AG04450 (cell line): ENCODE measurements at regions not wholly inside any gene's neighbourhood (a gene's known extent, or its start where the extent isn't known, plus 50 kb on each side); places are given as distances from the start of the nearest gene placed in this dataset.
"Not testable (repeated sequence)": the region's sequence is repeated elsewhere in the genome, so short reads cannot be mapped to it uniquely, and the experiment has no call there.

Experiments
- CTCF ChIA-PET: fragments of 300-600, 350-600 bp; formaldehyde crosslinking; extraction: SDS; loops from one replicate; lab custom pipeline; 2022; ENCODE audit warnings: antibody characterized with exemption, inconsistent platforms; lab: Charles Lee
- POLR2A ChIA-PET: fragments of 350-600 bp; formaldehyde crosslinking; extraction: SDS; loops from one replicate; lab custom pipeline; 2021; ENCODE audit warnings: antibody characterized with exemption, inconsistent platforms; lab: Yijun Ruan, JAX
- DNase-seq: peaks from one replicate; pipeline ENCODE4 v3.0.0-alpha.2; 2011; ENCODE audit warnings: low read depth, low spot score
- H3K27ac ChIP-seq: one replicate; pipeline ENCODE4 v1.5.1; 2012; ENCODE audit warnings: low read depth, low read length, control low read depth
- H3K27me3 ChIP-seq: one replicate; pipeline ENCODE4 v1.6.0; 2012; ENCODE audit warnings: low read length; ENCODE audit not compliant: control insufficient read depth, insufficient read depth
- H3K4me3 ChIP-seq: 2 replicates; pipeline ENCODE4 v1.5.1; 2011; ENCODE audit warnings: mild to moderate bottlenecking, low read depth, low read length, control low read depth
- H3K9me3 ChIP-seq: 2 replicates; pipeline ENCODE4 v1.5.1; 2012; ENCODE audit warnings: low read length; ENCODE audit not compliant: control insufficient read depth, insufficient read depth
- TF ChIP-seq, protein P1 (sequence below): IDR thresholded peaks from 2 replicates; pipeline ENCODE4 v1.5.1; 2011; ENCODE audit warnings: low read depth, low read length, control low read depth, inconsistent platforms

DNA sequence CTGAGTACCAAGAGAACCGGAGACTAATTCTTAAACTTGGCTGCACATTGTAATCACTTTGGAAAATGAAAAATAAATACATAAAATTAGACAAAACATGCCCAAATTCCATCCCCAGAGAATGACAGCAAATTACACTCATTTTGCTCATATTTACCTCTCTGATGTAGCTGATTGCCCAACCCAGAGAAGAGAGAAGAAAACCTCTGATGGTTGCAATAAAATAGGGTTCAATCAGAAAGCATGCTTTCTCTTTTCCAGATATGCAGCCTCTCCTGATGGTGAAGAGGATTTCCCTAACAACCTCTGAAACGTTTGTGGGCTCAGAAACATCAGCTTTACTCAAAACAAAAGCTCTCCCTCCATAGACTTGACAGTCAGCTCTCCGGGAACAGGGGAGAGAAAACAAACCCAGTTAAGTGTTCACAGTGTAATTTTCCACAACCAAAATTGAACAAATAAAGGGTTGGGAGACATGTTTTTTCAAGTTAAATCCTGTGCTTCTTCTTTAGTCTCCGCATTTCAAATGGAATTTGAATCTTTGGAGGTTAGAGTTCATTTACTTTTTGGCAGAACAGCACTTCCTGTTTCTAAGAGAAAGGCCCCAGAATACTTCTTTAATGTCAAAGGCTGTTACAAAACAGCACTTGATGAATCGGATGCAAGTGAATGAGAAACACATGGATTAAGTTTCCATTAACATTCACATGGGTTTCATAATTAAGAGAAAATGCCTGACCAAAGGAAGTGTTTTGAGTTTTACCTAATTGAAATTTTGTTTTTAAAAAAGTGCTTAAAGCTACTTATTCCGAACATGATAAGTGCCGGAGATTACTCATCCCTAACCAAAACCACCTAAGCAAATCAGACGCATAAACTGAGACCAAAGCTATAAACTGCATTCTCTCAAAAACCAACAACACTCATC is 570.1 kb upstream of the SYT4 start:
- CTCF ChIA-PET: no interaction called here
- no peaks in the 10 kb centered on the region for H3K27me3 ChIP-seq
- no peaks in the 10 kb centered on the region for H3K9me3 ChIP-seq
- peak overlapping the region; percentile 65 for H3K27ac ChIP-seq
- DNase-seq: peak; percentile 6
- no peak overlapping the region for H3K4me3 ChIP-seq
- POLR2A ChIA-PET: interaction anchor here (0.6 kb wide), 1 partner anchor 57 kb away, joined by 3 read pairs; no protein-coding TSS in a partner anchor
- TF ChIP-seq, protein P1, sequence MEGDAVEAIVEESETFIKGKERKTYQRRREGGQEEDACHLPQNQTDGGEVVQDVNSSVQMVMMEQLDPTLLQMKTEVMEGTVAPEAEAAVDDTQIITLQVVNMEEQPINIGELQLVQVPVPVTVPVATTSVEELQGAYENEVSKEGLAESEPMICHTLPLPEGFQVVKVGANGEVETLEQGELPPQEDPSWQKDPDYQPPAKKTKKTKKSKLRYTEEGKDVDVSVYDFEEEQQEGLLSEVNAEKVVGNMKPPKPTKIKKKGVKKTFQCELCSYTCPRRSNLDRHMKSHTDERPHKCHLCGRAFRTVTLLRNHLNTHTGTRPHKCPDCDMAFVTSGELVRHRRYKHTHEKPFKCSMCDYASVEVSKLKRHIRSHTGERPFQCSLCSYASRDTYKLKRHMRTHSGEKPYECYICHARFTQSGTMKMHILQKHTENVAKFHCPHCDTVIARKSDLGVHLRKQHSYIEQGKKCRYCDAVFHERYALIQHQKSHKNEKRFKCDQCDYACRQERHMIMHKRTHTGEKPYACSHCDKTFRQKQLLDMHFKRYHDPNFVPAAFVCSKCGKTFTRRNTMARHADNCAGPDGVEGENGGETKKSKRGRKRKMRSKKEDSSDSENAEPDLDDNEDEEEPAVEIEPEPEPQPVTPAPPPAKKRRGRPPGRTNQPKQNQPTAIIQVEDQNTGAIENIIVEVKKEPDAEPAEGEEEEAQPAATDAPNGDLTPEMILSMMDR: no peak

DNA sequence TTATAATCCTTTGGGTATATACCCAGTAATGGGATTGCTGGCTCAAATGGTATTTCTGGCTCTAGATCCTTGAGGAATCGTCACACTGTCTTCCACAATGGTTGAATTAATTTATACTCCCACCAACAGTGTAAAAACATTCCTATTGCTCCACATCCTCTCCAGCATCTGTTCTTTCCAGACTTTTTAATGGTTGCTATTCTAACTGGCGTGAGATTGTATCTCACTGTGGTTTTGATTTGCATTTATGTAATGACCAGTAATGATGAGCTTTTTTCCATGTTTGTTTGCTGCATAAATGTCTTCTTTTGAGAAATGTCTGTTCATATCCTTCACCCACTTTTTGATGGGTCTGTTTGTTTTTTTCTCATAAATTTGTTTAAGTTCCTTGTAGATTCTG is 572.5 kb upstream of the SYT4 start:
- H3K4me3 ChIP-seq, DNase-seq, H3K9me3 ChIP-seq, H3K27ac ChIP-seq, H3K27me3 ChIP-seq, CTCF ChIA-PET, POLR2A ChIA-PET: not testable (repeated sequence)

DNA sequence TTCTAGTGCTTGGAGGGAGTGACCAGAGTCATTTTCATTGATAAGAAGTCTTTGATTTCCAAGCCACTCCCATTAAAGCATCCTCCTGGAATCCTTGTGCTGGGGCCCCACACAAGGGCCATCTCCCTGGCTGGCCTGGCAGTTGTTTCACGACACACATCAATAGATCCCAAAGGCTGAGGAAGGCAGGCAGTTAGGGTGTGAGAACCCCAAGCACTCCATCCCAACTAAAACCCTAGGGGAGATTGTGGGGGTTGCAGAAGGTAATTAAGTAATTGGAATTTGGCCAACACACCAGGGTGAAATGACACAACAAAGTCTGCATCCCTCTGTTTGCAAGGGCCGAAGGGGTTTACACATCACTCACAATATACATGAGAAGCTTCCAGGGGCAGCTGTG is 578.1 kb upstream of the SYT4 start:
- TF ChIP-seq, protein P1: no peak
- H3K9me3 ChIP-seq: no peaks in the 10 kb centered on the region
- H3K4me3 ChIP-seq: no peak overlapping the region
- no peak overlapping the region for H3K27ac ChIP-seq
- ChIA-PET CTCF (no interaction called here), POLR2A (no interaction called here)
- no peaks in the 10 kb centered on the region for H3K27me3 ChIP-seq
- no peak for DNase-seq

DNA sequence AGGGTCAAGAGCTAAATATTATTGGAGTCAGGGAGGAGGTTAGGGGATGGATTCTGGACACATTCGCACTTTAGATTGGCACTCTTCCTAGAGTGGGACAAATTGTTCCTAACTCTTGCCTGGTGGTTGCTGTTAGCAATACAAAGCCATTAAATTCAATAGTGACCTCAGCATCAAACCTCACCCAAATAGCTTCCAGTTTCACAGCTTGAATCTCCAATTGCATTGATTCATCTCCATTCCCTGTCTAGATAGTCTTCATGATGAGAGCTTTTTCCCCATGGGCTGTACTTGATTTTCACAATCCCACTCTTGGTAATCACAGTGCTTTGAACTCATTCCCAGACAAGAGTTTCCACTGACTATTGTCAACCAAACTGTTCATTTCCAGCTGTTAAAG is 585.9 kb upstream of the SYT4 start:
- H3K4me3 ChIP-seq: no peak overlapping the region
- H3K27me3 ChIP-seq: no peaks in the 10 kb centered on the region
- CTCF ChIA-PET: no interaction called here
- TF ChIP-seq, protein P1: no peak
- POLR2A ChIA-PET: no interaction called here
- DNase-seq: no peak
- H3K27ac ChIP-seq: no peak overlapping the region
- H3K9me3 ChIP-seq: no peaks in the 10 kb centered on the region

DNA sequence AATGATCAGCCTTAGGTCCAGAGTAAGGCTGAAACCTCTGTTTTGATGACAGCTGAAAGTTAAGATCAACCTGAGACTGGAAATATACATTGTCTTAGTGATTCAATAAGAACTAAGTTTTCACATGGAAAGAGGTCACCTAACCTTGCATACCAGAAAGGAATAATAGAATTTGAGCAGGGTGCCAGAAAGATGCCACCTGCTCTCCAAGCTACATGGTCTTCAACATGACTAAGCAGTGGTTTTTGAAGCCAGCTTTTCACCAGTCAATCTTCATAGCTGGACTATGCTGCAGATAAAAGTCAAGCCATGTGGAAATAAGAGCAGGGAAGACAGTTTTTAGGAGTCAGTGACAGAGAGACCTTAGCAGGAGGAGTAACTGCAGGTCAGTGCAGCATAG is 589.4 kb upstream of the SYT4 start:
- POLR2A ChIA-PET: no interaction called here
- no peak overlapping the region for H3K4me3 ChIP-seq

More for the DNA sequence above, 589.4 kb upstream of the SYT4 start:
- TF ChIP-seq, protein P1: no peak
- no peak for DNase-seq
- CTCF ChIA-PET: no interaction called here
- H3K27ac ChIP-seq: no peak overlapping the region
- no peaks in the 10 kb centered on the region for H3K9me3 ChIP-seq
- no peaks in the 10 kb centered on the region for H3K27me3 ChIP-seq
